HCT116 (cell line): ENCODE measurements at regions not wholly inside any gene's neighbourhood (a gene's known extent, or its start where the extent isn't known, plus 50 kb on each side); places are given as distances from the start of the nearest gene placed in this dataset.

Source experiments
- ATAC-seq: fragments of 200-7000 bp; cut with Tn5 transposase; 2 replicates; pipeline ENCODE4 v1.9.1; 2020; ENCODE audit warnings: mild to moderate bottlenecking, moderate library complexity
- BruUV-seq: library from RNA; stranded (reverse); fragments of 400-500 nt; replicated peaks from 2 replicates; lab custom pipeline; 2021; lab: Mats Ljungman, UMichigan
- CTCF ChIA-PET: fragments of 300-600 bp; sonication (Branson Sonifier 250); formaldehyde crosslinking; loops from one replicate; lab custom pipeline; 2021; ENCODE audit warnings: antibody characterized with exemption; lab: Charles Lee
- POLR2A ChIA-PET: fragments of 300-600, 350-600 bp; sonication (Branson Sonifier 250); formaldehyde crosslinking; loops from one replicate; lab custom pipeline; 2021; ENCODE audit warnings: antibody characterized with exemption; lab: Charles Lee
- RAD21 ChIA-PET, 2 experiments: fragments of 300-600 bp; sonication (Branson Sonifier 250); formaldehyde crosslinking; loops; one replicate each; lab custom pipeline; 2023; ENCODE audit warnings: low total read pairs in 2 of 2; ENCODE audit not compliant: uncharacterized antibody in 2 of 2, unreplicated experiment in 2 of 2, low non-redundant PET in 1 of 2; lab: Charles Lee
- DNase-seq: peaks from one replicate; pipeline ENCODE4 v3.0.0-alpha.2; 2010; ENCODE audit warnings: low read depth, low spot score
- H2AFZ ChIP-seq: fragments of 200-600 bp; shearing (Covaris generic), sonication (generic); 2 replicates; pipeline ENCODE4 v1.6.1; 2017; ENCODE audit warnings: low read depth, mixed run types, mixed read lengths, antibody characterized with exemption, low read length; ENCODE audit not compliant: poor library complexity, severe bottlenecking
- H3K27ac ChIP-seq: 2 replicates; pipeline ENCODE4 v1.5.1; 2012; ENCODE audit warnings: low read depth, low read length
- H3K27me3 ChIP-seq: fragments of 200-600 bp; sonication (generic); 2 replicates; pipeline ENCODE4 v1.6.1; 2016; ENCODE audit warnings: mixed run types, low read length, mixed read lengths; ENCODE audit not compliant: insufficient read depth
- H3K36me3 ChIP-seq, 2 experiments: fragments of 200-500 bp in 1 of 2; fragments of 200-600 bp in 1 of 2; sonication (Bioruptor generic) in 1 of 2; sonication (generic) in 1 of 2; 2 replicates each; pipeline versions ENCODE4 v1.5.1 to v1.6.1; 2014 to 2016; ENCODE audit warnings: low read length in 2 of 2, inconsistent platforms in 1 of 2, mixed read lengths in 1 of 2, mixed run types in 1 of 2; ENCODE audit not compliant: insufficient read depth in 2 of 2, control insufficient read depth in 1 of 2
- H3K4me1 ChIP-seq, 2 experiments: fragments of 200-600 bp in 1 of 2; sonication (generic) in 1 of 2; 2 replicates each; pipeline versions ENCODE4 v1.5.1 to v1.6.1; 2012 to 2017; ENCODE audit warnings: low read length in 2 of 2, inconsistent platforms in 1 of 2, mild to moderate bottlenecking in 1 of 2, mixed read lengths in 1 of 2, mixed run types in 1 of 2, moderate library complexity in 1 of 2; ENCODE audit not compliant: insufficient read depth in 2 of 2, control insufficient read depth in 1 of 2
- H3K4me2 ChIP-seq: fragments of 200-600 bp; sonication (generic); 2 replicates; pipeline ENCODE4 v1.6.1; 2017; ENCODE audit warnings: mixed run types, low read length, mixed read lengths
- H3K4me3 ChIP-seq, 2 experiments: fragments of 200-600 bp in 1 of 2; sonication (generic) in 1 of 2; replicated peaks in 1 of 2; 2 replicates each; pipeline ENCODE4 v1.5.1; 2011 to 2016; ENCODE audit warnings: low read length in 2 of 2, control low read depth in 1 of 2, low read depth in 1 of 2, mild to moderate bottlenecking in 1 of 2, mixed read lengths in 1 of 2, mixed run types in 1 of 2
- H3K79me2 ChIP-seq: fragments of 200-600 bp; sonication (generic); 2 replicates; pipeline ENCODE4 v1.6.1; 2017; ENCODE audit warnings: mild to moderate bottlenecking, mixed run types, low read length, moderate library complexity, mixed read lengths; ENCODE audit not compliant: insufficient read depth
- H3K9ac ChIP-seq: fragments of 200-600 bp; sonication (generic); 2 replicates; pipeline ENCODE4 v1.6.1; 2016; ENCODE audit warnings: low read length, mixed read lengths
- H3K9me2 ChIP-seq: fragments of 200-600 bp; sonication (generic), shearing (Covaris generic); 2 replicates; pipeline ENCODE4 v1.6.1; 2017; ENCODE audit warnings: mixed run types, mild to moderate bottlenecking, moderate library complexity; ENCODE audit not compliant: insufficient read depth
- H3K9me3 ChIP-seq, 2 experiments: fragments of 200-500 bp in 1 of 2; fragments of 200-600 bp in 1 of 2; sonication (Bioruptor generic) in 1 of 2; sonication (generic) in 1 of 2; 2 replicates each; pipeline ENCODE4 v1.6.1; 2014 to 2017; ENCODE audit warnings: low read length in 2 of 2, mixed read lengths in 2 of 2, inconsistent platforms in 1 of 2, low read depth in 1 of 2, mild to moderate bottlenecking in 1 of 2, mixed run types in 1 of 2, moderate library complexity in 1 of 2; ENCODE audit not compliant: control insufficient read depth in 1 of 2, insufficient read depth in 1 of 2
- H4K20me1 ChIP-seq: fragments of 200-600 bp; sonication (generic), shearing (Covaris generic); 2 replicates; pipeline ENCODE4 v1.6.1; 2017; ENCODE audit warnings: mixed run types, mild to moderate bottlenecking, moderate library complexity; ENCODE audit not compliant: insufficient read depth
- ATF3 ChIP-seq: IDR thresholded peaks from 2 replicates; pipeline ENCODE4 v1.6.1; 2012
- CEBPB ChIP-seq: IDR thresholded peaks from 2 replicates; pipeline ENCODE4 v1.6.1; 2012; ENCODE audit warnings: low read depth
- EZH2 ChIP-seq: fragments of 200-600 bp; sonication (generic); IDR thresholded peaks from 2 replicates; pipeline ENCODE4 v1.6.1; 2017; ENCODE audit warnings: antibody characterized with exemption, mixed run types
- JUND ChIP-seq: IDR thresholded peaks from 2 replicates; pipeline ENCODE4 v1.6.1; 2012
- RAD21 ChIP-seq: IDR thresholded peaks from 2 replicates; pipeline ENCODE4 v1.6.1; 2012; ENCODE audit warnings: low read depth, mild to moderate bottlenecking
- SRF ChIP-seq: IDR thresholded peaks from 2 replicates; pipeline ENCODE4 v1.6.1; 2012; ENCODE audit warnings: low read depth
- YY1 ChIP-seq: IDR thresholded peaks from 2 replicates; pipeline ENCODE4 v1.6.1; 2011; ENCODE audit warnings: low read length, low read depth, moderate library complexity, mild to moderate bottlenecking; ENCODE audit not compliant: insufficient replicate concordance; ENCODE audit errors: extremely low read depth
- ZFX ChIP-seq: fragments of 450-650 bp; IDR thresholded peaks from 2 replicates; pipeline ENCODE4 v1.6.1; 2017
- ZNF274 ChIP-seq: fragments of 200-500 bp; sonication (Bioruptor generic); IDR thresholded peaks from 2 replicates; pipeline ENCODE4 v1.6.1; 2014; ENCODE audit warnings: mild to moderate bottlenecking, low read depth, low read length, inconsistent platforms
- intact Hi-C: fragments of 100-400 bp; cut with micrococcal nuclease; formaldehyde crosslinking; loops from 2 replicates; pipeline ENCODE4 v1.10.0; 2022
- TF ChIP-seq, protein P1 (sequence below): IDR thresholded peaks from 2 replicates; pipeline ENCODE4 v1.6.1; 2012
- TF ChIP-seq, protein P2 (sequence below), 3 experiments: fragments of 200-600 bp in 1 of 3; sonication (generic) in 1 of 3; IDR thresholded peaks in 2 of 3; conservative IDR thresholded peaks in 1 of 3; 2 replicates each; pipeline ENCODE4 v1.5.1; 2012 to 2017; ENCODE audit warnings: low read depth in 2 of 3, low read length in 2 of 3, antibody characterized with exemption in 1 of 3, borderline replicate concordance in 1 of 3, control low read depth in 1 of 3, mild to moderate bottlenecking in 1 of 3, mixed read lengths in 1 of 3, mixed run types in 1 of 3, moderate library complexity in 1 of 3; ENCODE audit not compliant: insufficient read depth in 1 of 3
- TF ChIP-seq, protein P3 (sequence below): IDR thresholded peaks from 2 replicates; pipeline ENCODE4 v1.6.1; 2012; ENCODE audit warnings: low read depth

- 0 out of 2 replicates have a peak, but pooled peaks cover 4% of the 10 kb centered on the region for H3K27me3 ChIP-seq
- ATAC-seq, result no peak
- H3K9ac ChIP-seq, result no peak overlapping the region
- DNase-seq, result no peak
- H3K36me3 ChIP-seq, result no peaks in the 10 kb centered on the region
- no peaks in the 10 kb centered on the region for H3K9me3 ChIP-seq
- no peaks in the 10 kb centered on the region for H3K79me2 ChIP-seq
- no peak overlapping the region for H3K27ac ChIP-seq
- no peak overlapping the region for H2AFZ ChIP-seq
- no peak overlapping the region for H3K4me2 ChIP-seq
- POLR2A ChIA-PET, result no interaction called here
- no peaks in the 10 kb centered on the region for H3K9me2 ChIP-seq
- CTCF ChIA-PET, result interaction anchor here (2.3 kb wide), 1 partner anchor 21 kb away, joined by 8 read pairs; no protein-coding TSS in a partner anchor
- TF ChIP-seq EZH2 (no peak), YY1 (no peak), CEBPB (no peak)
- TF ChIP-seq, protein P1, sequence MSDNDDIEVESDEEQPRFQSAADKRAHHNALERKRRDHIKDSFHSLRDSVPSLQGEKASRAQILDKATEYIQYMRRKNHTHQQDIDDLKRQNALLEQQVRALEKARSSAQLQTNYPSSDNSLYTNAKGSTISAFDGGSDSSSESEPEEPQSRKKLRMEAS, result no peak
- TF ChIP-seq, protein P2, sequence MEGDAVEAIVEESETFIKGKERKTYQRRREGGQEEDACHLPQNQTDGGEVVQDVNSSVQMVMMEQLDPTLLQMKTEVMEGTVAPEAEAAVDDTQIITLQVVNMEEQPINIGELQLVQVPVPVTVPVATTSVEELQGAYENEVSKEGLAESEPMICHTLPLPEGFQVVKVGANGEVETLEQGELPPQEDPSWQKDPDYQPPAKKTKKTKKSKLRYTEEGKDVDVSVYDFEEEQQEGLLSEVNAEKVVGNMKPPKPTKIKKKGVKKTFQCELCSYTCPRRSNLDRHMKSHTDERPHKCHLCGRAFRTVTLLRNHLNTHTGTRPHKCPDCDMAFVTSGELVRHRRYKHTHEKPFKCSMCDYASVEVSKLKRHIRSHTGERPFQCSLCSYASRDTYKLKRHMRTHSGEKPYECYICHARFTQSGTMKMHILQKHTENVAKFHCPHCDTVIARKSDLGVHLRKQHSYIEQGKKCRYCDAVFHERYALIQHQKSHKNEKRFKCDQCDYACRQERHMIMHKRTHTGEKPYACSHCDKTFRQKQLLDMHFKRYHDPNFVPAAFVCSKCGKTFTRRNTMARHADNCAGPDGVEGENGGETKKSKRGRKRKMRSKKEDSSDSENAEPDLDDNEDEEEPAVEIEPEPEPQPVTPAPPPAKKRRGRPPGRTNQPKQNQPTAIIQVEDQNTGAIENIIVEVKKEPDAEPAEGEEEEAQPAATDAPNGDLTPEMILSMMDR (IDR thresholded peaks at IDR 0.05 in 2 of 3, conservative IDR thresholded peaks at IDR 0.05 in 1 of 3; ENCODE audit: borderline replicate concordance in 1 of 3, insufficient read depth in 1 of 3, low read depth in 2 of 3, low read length in 2 of 3), result no peak
- RAD21 ChIA-PET, result no interaction called here
- intact Hi-C loops, result no loop called here
- BruUV-seq, result no TSS peak
- no peaks in the 10 kb centered on the region for H4K20me1 ChIP-seq
- H3K4me1 ChIP-seq, result no peaks in the 10 kb centered on the region
- H3K4me3 ChIP-seq, result no peak overlapping the region
Observed at GRCh38 chr14:30291216-30291615, 267.7 kb upstream of the G2E3 start.

GRCh38 chr14:30292541-30292940, 266.4 kb upstream of the G2E3 start:
- ChIA-PET RAD21 (no interaction called here), CTCF (interaction anchor here (2.3 kb wide), 1 partner anchor 22 kb away, joined by 8 read pairs; no protein-coding TSS in a partner anchor), POLR2A (no interaction called here)
- H3K79me2 ChIP-seq, result no peaks in the 10 kb centered on the region
- DNase-seq, result no peak
- intact Hi-C loops, result no loop called here
- no peaks in the 10 kb centered on the region for H3K36me3 ChIP-seq
- H3K27me3 ChIP-seq, result 0 out of 2 replicates have a peak, but pooled peaks cover 4% of the 10 kb centered on the region
- H3K9me3 ChIP-seq, result no peaks in the 10 kb centered on the region
- no peaks in the 10 kb centered on the region for H4K20me1 ChIP-seq
- no peak for ATAC-seq
- H3K4me1 ChIP-seq, result no peaks in the 10 kb centered on the region
- H3K9me2 ChIP-seq, result no peaks in the 10 kb centered on the region
- H3K27ac ChIP-seq, result no peak overlapping the region
- H2AFZ ChIP-seq, result no peak overlapping the region
- no peak overlapping the region for H3K4me3 ChIP-seq
- no peak overlapping the region for H3K4me2 ChIP-seq
- no TSS peak for BruUV-seq
- TF ChIP-seq YY1 (no peak), ZFX (no peak), SRF (no peak), ZNF274 (no peak), ATF3 (no peak), RAD21 (no peak), JUND (no peak)
- TF ChIP-seq, protein P3, sequence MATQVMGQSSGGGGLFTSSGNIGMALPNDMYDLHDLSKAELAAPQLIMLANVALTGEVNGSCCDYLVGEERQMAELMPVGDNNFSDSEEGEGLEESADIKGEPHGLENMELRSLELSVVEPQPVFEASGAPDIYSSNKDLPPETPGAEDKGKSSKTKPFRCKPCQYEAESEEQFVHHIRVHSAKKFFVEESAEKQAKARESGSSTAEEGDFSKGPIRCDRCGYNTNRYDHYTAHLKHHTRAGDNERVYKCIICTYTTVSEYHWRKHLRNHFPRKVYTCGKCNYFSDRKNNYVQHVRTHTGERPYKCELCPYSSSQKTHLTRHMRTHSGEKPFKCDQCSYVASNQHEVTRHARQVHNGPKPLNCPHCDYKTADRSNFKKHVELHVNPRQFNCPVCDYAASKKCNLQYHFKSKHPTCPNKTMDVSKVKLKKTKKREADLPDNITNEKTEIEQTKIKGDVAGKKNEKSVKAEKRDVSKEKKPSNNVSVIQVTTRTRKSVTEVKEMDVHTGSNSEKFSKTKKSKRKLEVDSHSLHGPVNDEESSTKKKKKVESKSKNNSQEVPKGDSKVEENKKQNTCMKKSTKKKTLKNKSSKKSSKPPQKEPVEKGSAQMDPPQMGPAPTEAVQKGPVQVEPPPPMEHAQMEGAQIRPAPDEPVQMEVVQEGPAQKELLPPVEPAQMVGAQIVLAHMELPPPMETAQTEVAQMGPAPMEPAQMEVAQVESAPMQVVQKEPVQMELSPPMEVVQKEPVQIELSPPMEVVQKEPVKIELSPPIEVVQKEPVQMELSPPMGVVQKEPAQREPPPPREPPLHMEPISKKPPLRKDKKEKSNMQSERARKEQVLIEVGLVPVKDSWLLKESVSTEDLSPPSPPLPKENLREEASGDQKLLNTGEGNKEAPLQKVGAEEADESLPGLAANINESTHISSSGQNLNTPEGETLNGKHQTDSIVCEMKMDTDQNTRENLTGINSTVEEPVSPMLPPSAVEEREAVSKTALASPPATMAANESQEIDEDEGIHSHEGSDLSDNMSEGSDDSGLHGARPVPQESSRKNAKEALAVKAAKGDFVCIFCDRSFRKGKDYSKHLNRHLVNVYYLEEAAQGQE, result no peak
- H3K9ac ChIP-seq, result no peak overlapping the region
